Body of pancreas (tissue), 4 donors: ENCODE measurements at regions not wholly inside any gene's neighbourhood (a gene's known extent, or its start where the extent isn't known, plus 50 kb on each side); places are given as distances from the start of the nearest gene placed in this dataset.

Source experiments
- ATAC-seq: fragments of 150-250 bp; one replicate; pipeline ENCODE4 v1.9.1; 2016
- DNase-seq, 4 donors: peaks; one replicate each; pipeline ENCODE4 v3.0.0-alpha.2; 2019
- H3K27ac ChIP-seq, 4 donors: fragments of 200-600 bp; sonication (generic); 1 replicate in 3 of 4; 2 replicates in 1 of 4; pipeline versions ENCODE4 v1.5.1 to v1.6.1; 2016 to 2019; ENCODE audit warnings: mild to moderate bottlenecking in 1 of 4, mixed read lengths in 1 of 4, moderate library complexity in 1 of 4
- H3K27me3 ChIP-seq, 2 donors: fragments of 200-600 bp; sonication (generic); one replicate each; pipeline ENCODE4 v1.6.0; 2016; ENCODE audit warnings: mild to moderate bottlenecking in 1 of 2
- H3K36me3 ChIP-seq, 2 donors: fragments of 200-600 bp; sonication (generic); replicated peaks in 1 of 2; 2 replicates each; pipeline ENCODE4 v1.5.1; 2016; ENCODE audit warnings: low read depth in 2 of 2; ENCODE audit not compliant: insufficient read depth in 1 of 2
- H3K4me1 ChIP-seq: fragments of 200-600 bp; sonication (generic); one replicate; pipeline ENCODE4 v1.6.0; 2016
- H3K4me3 ChIP-seq, 2 donors: fragments of 200-600 bp; sonication (generic); 1 replicate in 1 of 2; 2 replicates in 1 of 2; pipeline ENCODE4 v1.5.1; 2016 to 2019
- H3K9me3 ChIP-seq, 3 donors: fragments of 200-600 bp; sonication (generic); 1 replicate in 2 of 3; 2 replicates in 1 of 3; pipeline ENCODE4 v1.5.1; 2016
- CTCF ChIP-seq, 7 experiments: fragments of 450-650 bp in 4 of 7; fragments of 200-600 bp in 3 of 7; sonication (generic) in 3 of 7; IDR thresholded peaks; one replicate each; pipeline ENCODE4 v1.5.1; 2016 to 2019; ENCODE audit warnings: antibody characterized with exemption in 7 of 7
- POLR2A ChIP-seq, 3 donors: fragments of 450-650 bp; IDR thresholded peaks; one replicate each; pipeline ENCODE4 v1.6.1; 2016; ENCODE audit warnings: antibody characterized with exemption in 3 of 3, mild to moderate bottlenecking in 2 of 3
- WGBS, 2 donors: methylation state at CpG; one replicate each; pipeline ENCODE4 v1.1.5; 2017; 5-methylcytosine and 5-hydroxymethylcytosine counted together
- intact Hi-C: fragments of 100-400 bp; cut with DNase I; formaldehyde crosslinking; loops from one replicate; pipeline ENCODE4 v1.15.1; 2023

- H3K9me3 ChIP-seq, result no peaks in the 10 kb centered on the region
- TF ChIP-seq POLR2A (IDR thresholded peaks at IDR 0.05) (no peak), CTCF (IDR thresholded peaks at IDR 0.05) (no peak)
- H3K27me3 ChIP-seq, result no peaks in the 10 kb centered on the region
- H3K36me3 ChIP-seq, result no peaks in the 10 kb centered on the region
- 70 to 72% methylated on average over 2 of the region's 2 CpGs for whole genome bisulfite sequencing, 2 donors
- intact Hi-C loops, result no loop called here
- DNase-seq (no peak), ATAC-seq (no peak)
- no peaks in the 10 kb centered on the region for H3K4me1 ChIP-seq
- H3K4me3 ChIP-seq, result no peak overlapping the region
- no peak overlapping the region for H3K27ac ChIP-seq
These were observed 931.4 kb upstream of the CDH8 start for GRCh38 chr16:62967611-62968010.

- Histone ChIP-seq H3K4me1 (no peaks in the 10 kb centered on the region), H3K36me3 (no peaks in the 10 kb centered on the region), H3K27me3 (no peaks in the 10 kb centered on the region), H3K9me3 (no peaks in the 10 kb centered on the region), H3K4me3 (no peak overlapping the region), H3K27ac (no peak overlapping the region)
- WGBS, 2 donors, result 32 to 33% methylated on average over 3 of the region's 3 CpGs
- TF ChIP-seq POLR2A (IDR thresholded peaks at IDR 0.05) (no peak), CTCF (IDR thresholded peaks at IDR 0.05) (no peak)
- no peak for ATAC-seq
- intact Hi-C loops, result no loop called here
- no peak for DNase-seq
These were observed 930.9 kb upstream of the CDH8 start for GRCh38 chr16:62967163-62967562.

GRCh38 chr16:62966626-62967025 lies 930.4 kb upstream of the CDH8 start:
- 65 to 67% methylated on average over 1 of the region's 1 CpG for WGBS, 2 donors
- H3K4me1 ChIP-seq, result no peaks in the 10 kb centered on the region
- no peak overlapping the region for H3K4me3 ChIP-seq
- DNase-seq (no peak), ATAC-seq (no peak)
- no peaks in the 10 kb centered on the region for H3K9me3 ChIP-seq
- H3K36me3 ChIP-seq, result no peaks in the 10 kb centered on the region
- no peaks in the 10 kb centered on the region for H3K27me3 ChIP-seq
- no peak overlapping the region for H3K27ac ChIP-seq
- TF ChIP-seq CTCF (IDR thresholded peaks at IDR 0.05) (no peak), POLR2A (IDR thresholded peaks at IDR 0.05) (no peak)
- intact Hi-C loops, result no loop called here

GRCh38 chr16:62965831-62966230 lies 929.6 kb upstream of the CDH8 start:
- no peaks in the 10 kb centered on the region for H3K27me3 ChIP-seq
- no peak overlapping the region for H3K4me3 ChIP-seq
- H3K36me3 ChIP-seq, result no peaks in the 10 kb centered on the region
- H3K27ac ChIP-seq, result no peak overlapping the region
- intact Hi-C loops, result no loop called here
- no peaks in the 10 kb centered on the region for H3K4me1 ChIP-seq
- H3K9me3 ChIP-seq, result no peaks in the 10 kb centered on the region
- no peak for ATAC-seq
- WGBS, 2 donors, result 68 to 96% methylated on average over 3 of the region's 3 CpGs
- no peak for TF ChIP-seq CTCF (IDR thresholded peaks at IDR 0.05)
- no peak for TF ChIP-seq POLR2A (IDR thresholded peaks at IDR 0.05)
- no peak for DNase-seq

GRCh38 chr16:62963846-62964245 lies 927.6 kb upstream of the CDH8 start:
- ATAC-seq (no peak), DNase-seq (no peak)
- Histone ChIP-seq H3K27me3 (no peaks in the 10 kb centered on the region), H3K36me3 (no peaks in the 10 kb centered on the region), H3K4me3 (no peak overlapping the region), H3K27ac (no peak overlapping the region), H3K4me1 (no peaks in the 10 kb centered on the region), H3K9me3 (no peaks in the 10 kb centered on the region)
- TF ChIP-seq POLR2A (IDR thresholded peaks at IDR 0.05) (no peak), CTCF (IDR thresholded peaks at IDR 0.05) (no peak)
- WGBS, 2 donors, result 43 to 60% methylated on average over 2 of the region's 2 CpGs
- intact Hi-C loops, result no loop called here
